NB4 (cell line): ENCODE measurements at regions not wholly inside any gene's neighbourhood (a gene's known extent, or its start where the extent isn't known, plus 50 kb on each side); places are given as distances from the start of the nearest gene placed in this dataset.

ENCODE experiments used
- DNase-seq: peaks from one replicate; pipeline ENCODE4 v3.0.0; 2010; ENCODE audit warnings: low read depth
- H3K4me3 ChIP-seq: one replicate; pipeline ENCODE4 v1.5.1; 2011; ENCODE audit warnings: mild to moderate bottlenecking, low read depth, low read length, moderate library complexity
- CTCF ChIP-seq: IDR thresholded peaks from one replicate; pipeline ENCODE4 v1.5.1; 2012; ENCODE audit warnings: low read depth, low read length
- MAX ChIP-seq: IDR thresholded peaks from 2 replicates; pipeline ENCODE4 v1.6.1; 2011; ENCODE audit warnings: low read depth, low read length
- MYC ChIP-seq: IDR thresholded peaks from 2 replicates; pipeline ENCODE4 v1.6.1; 2011; ENCODE audit warnings: low read depth, low read length
- POLR2A ChIP-seq: IDR thresholded peaks from 2 replicates; pipeline ENCODE4 v1.6.1; 2011; ENCODE audit warnings: mild to moderate bottlenecking; ENCODE audit not compliant: insufficient read length; ENCODE audit errors: extremely low read depth

- no peak overlapping the region for H3K4me3 ChIP-seq
- TF ChIP-seq CTCF = no peak
- TF ChIP-seq POLR2A = no peak
- DNase-seq = no peak
These were observed 121.0 kb upstream of the ZMIZ1 start for GRCh38 chr10:78947733-78948132.

GRCh38 chr10:78948621-78949030 lies 120.1 kb upstream of the ZMIZ1 start:
- TF ChIP-seq MYC (no peak), POLR2A (no peak), MAX (no peak), CTCF (no peak)
- no peak for DNase-seq
- H3K4me3 ChIP-seq = no peak overlapping the region

- DNase-seq = peak; percentile 40
- H3K4me3 ChIP-seq = no peak overlapping the region
- TF ChIP-seq MYC (no peak), MAX (no peak), CTCF (no peak), POLR2A (no peak)
These were observed 117.8 kb upstream of the ZMIZ1 start for GRCh38 chr10:78950656-78951587.

GRCh38 chr10:78952030-78952429 lies 116.7 kb upstream of the ZMIZ1 start:
- TF ChIP-seq MAX = no peak
- no peak for TF ChIP-seq POLR2A
- TF ChIP-seq MYC = no peak
- TF ChIP-seq CTCF = no peak
- no peak for DNase-seq
- H3K4me3 ChIP-seq = no peak overlapping the region

- no peak for DNase-seq
- no peak overlapping the region for H3K4me3 ChIP-seq
- TF ChIP-seq POLR2A = no peak
- no peak for TF ChIP-seq MYC
- TF ChIP-seq MAX = no peak
- TF ChIP-seq CTCF = no peak
These were observed 116.1 kb upstream of the ZMIZ1 start for GRCh38 chr10:78952686-78953085.
